ENCODE measurements at regions not wholly inside any gene's neighbourhood (a gene's known extent, or its start where the extent isn't known, plus 50 kb on each side); places are given as distances from the start of the nearest gene placed in this dataset.

GRCh38 chr4:153079857-153080391 lies 124.3 kb upstream of the TRIM2 start:
- no peak for TF ChIP-seq CTCF (IDR thresholded peaks at IDR 0.05)

GRCh38 chr4:153081006-153081580 lies 123.2 kb upstream of the TRIM2 start:
- TF ChIP-seq CTCF (IDR thresholded peaks at IDR 0.05), result no peak

GRCh38 chr4:153081693-153082092 lies 122.5 kb upstream of the TRIM2 start:
- no peak for TF ChIP-seq CTCF (IDR thresholded peaks at IDR 0.05)

GRCh38 chr4:153082322-153083301 lies 121.6 kb upstream of the TRIM2 start:
- TF ChIP-seq CTCF (IDR thresholded peaks at IDR 0.05), result no peak

- TF ChIP-seq CTCF (IDR thresholded peaks at IDR 0.05), result peak; percentile 53
These were observed 120.7 kb upstream of the TRIM2 start for GRCh38 chr4:153083447-153083947.

- TF ChIP-seq CTCF (IDR thresholded peaks at IDR 0.05), result no peak
These were observed 119.8 kb upstream of the TRIM2 start for GRCh38 chr4:153084224-153084979.

- peak; percentile 89 for TF ChIP-seq CTCF (IDR thresholded peaks at IDR 0.05)
These were observed 119.1 kb upstream of the TRIM2 start for GRCh38 chr4:153084980-153085630.

Measured in LNCAP (cell line).